Cardiac muscle cell (in vitro differentiated cells and primary cell): ENCODE measurements at regions not wholly inside any gene's neighbourhood (a gene's known extent, or its start where the extent isn't known, plus 50 kb on each side); places are given as distances from the start of the nearest gene placed in this dataset.

Source experiments
- DNase-seq, 2 donors: peaks; one replicate each; pipeline versions ENCODE4 v3.0.0 to v3.0.0-alpha.2; 2010 to 2017; ENCODE audit warnings: low read depth in 1 of 2, low spot score in 1 of 2
- H3K27ac ChIP-seq: fragments of 200-600 bp; sonication (generic); 2 replicates; pipeline ENCODE4 v1.5.1; 2016
- H3K27me3 ChIP-seq: fragments of 200-600 bp; sonication (generic); 2 replicates; pipeline ENCODE4 v1.6.0; 2016; ENCODE audit warnings: control low read depth
- H3K36me3 ChIP-seq: fragments of 200-600 bp; sonication (generic); 2 replicates; pipeline ENCODE4 v1.5.1; 2016; ENCODE audit warnings: control low read depth
- H3K4me1 ChIP-seq: fragments of 200-600 bp; sonication (generic); 2 replicates; pipeline ENCODE4 v1.8.1; 2017; ENCODE audit warnings: low read depth, mild to moderate bottlenecking, mixed run types
- H3K4me3 ChIP-seq: fragments of 200-600 bp; sonication (generic); 2 replicates; pipeline ENCODE4 v1.5.1; 2016; ENCODE audit warnings: mild to moderate bottlenecking
- H3K9me3 ChIP-seq: fragments of 200-600 bp; sonication (generic); 2 replicates; pipeline ENCODE4 v1.5.1; 2017; ENCODE audit warnings: low read depth, mild to moderate bottlenecking, control low read depth
- TF ChIP-seq, protein P1 (sequence below): IDR thresholded peaks from 2 replicates; pipeline ENCODE4 v1.5.1; 2012; ENCODE audit warnings: low read depth, mild to moderate bottlenecking, low read length

DNA sequence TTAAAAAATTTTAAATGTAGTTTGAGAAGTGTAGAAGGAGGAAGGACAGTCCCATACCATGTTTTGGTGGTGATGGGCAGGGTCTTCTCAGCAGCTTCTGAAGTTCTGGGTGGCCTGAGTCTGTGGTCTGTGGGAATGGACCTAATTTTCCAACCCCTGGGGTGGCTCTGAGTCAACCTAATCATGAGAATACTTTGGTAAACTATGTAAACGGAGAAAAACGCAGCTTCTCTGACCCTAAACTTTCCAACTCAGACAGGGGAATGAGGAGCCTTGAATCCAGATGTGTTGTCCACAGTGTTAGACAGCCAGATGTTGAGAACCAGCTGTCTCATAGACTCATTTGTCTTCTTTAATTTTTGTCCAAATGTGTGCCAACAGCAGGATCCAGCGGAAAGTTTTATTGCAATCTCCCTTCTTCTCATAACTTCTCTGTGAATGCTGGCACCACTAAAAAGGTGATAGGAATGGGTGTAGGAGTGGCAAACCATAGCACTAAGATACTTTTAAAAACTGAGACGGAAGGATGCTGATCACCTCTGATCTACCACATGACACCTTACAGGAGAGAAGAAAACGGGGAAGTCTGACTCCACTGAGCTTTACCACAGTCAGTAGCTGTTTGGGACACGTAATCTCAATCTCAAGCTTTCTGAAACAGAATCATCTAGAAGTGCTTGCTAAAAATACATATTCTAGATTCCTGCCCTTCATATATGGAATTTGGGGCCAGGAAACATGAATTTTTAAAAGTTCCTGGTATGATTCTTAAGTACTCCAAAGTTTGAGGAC is 90.5 kb upstream of the PHYHIPL start:
- no peaks in the 10 kb centered on the region for H3K9me3 ChIP-seq
- H3K4me1 ChIP-seq = no peaks in the 10 kb centered on the region
- no peak overlapping the region for H3K4me3 ChIP-seq
- H3K36me3 ChIP-seq = no peaks in the 10 kb centered on the region
- H3K27me3 ChIP-seq = no peaks in the 10 kb centered on the region
- no peak overlapping the region for H3K27ac ChIP-seq
- TF ChIP-seq, protein P1, sequence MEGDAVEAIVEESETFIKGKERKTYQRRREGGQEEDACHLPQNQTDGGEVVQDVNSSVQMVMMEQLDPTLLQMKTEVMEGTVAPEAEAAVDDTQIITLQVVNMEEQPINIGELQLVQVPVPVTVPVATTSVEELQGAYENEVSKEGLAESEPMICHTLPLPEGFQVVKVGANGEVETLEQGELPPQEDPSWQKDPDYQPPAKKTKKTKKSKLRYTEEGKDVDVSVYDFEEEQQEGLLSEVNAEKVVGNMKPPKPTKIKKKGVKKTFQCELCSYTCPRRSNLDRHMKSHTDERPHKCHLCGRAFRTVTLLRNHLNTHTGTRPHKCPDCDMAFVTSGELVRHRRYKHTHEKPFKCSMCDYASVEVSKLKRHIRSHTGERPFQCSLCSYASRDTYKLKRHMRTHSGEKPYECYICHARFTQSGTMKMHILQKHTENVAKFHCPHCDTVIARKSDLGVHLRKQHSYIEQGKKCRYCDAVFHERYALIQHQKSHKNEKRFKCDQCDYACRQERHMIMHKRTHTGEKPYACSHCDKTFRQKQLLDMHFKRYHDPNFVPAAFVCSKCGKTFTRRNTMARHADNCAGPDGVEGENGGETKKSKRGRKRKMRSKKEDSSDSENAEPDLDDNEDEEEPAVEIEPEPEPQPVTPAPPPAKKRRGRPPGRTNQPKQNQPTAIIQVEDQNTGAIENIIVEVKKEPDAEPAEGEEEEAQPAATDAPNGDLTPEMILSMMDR = no peak
- no peak for DNase-seq

GRCh38 chr10:59087486-59087885 is 89.0 kb upstream of the PHYHIPL start:
- TF ChIP-seq, protein P1 = no peak
- Histone ChIP-seq H3K9me3 (no peaks in the 10 kb centered on the region), H3K36me3 (no peaks in the 10 kb centered on the region), H3K4me1 (no peaks in the 10 kb centered on the region), H3K4me3 (no peak overlapping the region), H3K27ac (no peak overlapping the region), H3K27me3 (no peaks in the 10 kb centered on the region)
- no peak for DNase-seq

GRCh38 chr10:59088912-59089573 is 87.4 kb upstream of the PHYHIPL start:
- Histone ChIP-seq H3K4me3 (no peak overlapping the region), H3K9me3 (no peaks in the 10 kb centered on the region), H3K4me1 (no peaks in the 10 kb centered on the region), H3K27ac (no peak overlapping the region), H3K27me3 (no peaks in the 10 kb centered on the region), H3K36me3 (no peaks in the 10 kb centered on the region)
- no peak for DNase-seq
- TF ChIP-seq, protein P1 = no peak

- no peaks in the 10 kb centered on the region for H3K27me3 ChIP-seq
- no peak overlapping the region for H3K4me3 ChIP-seq
- TF ChIP-seq, protein P1 = no peak
- no peak overlapping the region for H3K27ac ChIP-seq
- no peaks in the 10 kb centered on the region for H3K4me1 ChIP-seq
- H3K9me3 ChIP-seq = no peaks in the 10 kb centered on the region
- DNase-seq = no peak
- H3K36me3 ChIP-seq = no peaks in the 10 kb centered on the region
Observed at GRCh38 chr10:59090817-59091622, 85.4 kb upstream of the PHYHIPL start.

GRCh38 chr10:59093461-59093860 is 83.0 kb upstream of the PHYHIPL start:
- DNase-seq = no peak
- Histone ChIP-seq H3K27ac (no peak overlapping the region), H3K36me3 (no peaks in the 10 kb centered on the region), H3K4me1 (no peaks in the 10 kb centered on the region), H3K4me3 (no peak overlapping the region), H3K27me3 (no peaks in the 10 kb centered on the region), H3K9me3 (no peaks in the 10 kb centered on the region)
- TF ChIP-seq, protein P1 = no peak
